ENCODE measurements at regions not wholly inside any gene's neighbourhood (a gene's known extent, or its start where the extent isn't known, plus 50 kb on each side); places are given as distances from the start of the nearest gene placed in this dataset.

GRCh38 chr7:156163747-156164146 is 351.5 kb upstream of the SHH start:
- TF ChIP-seq CTCF (IDR thresholded peaks at IDR 0.05 in 4 of 5, conservative IDR thresholded peaks at IDR 0.05 in 1 of 5) (no peak), POLR2A (IDR thresholded peaks at IDR 0.05) (no peak)

Measured in gastrocnemius medialis (tissue), 4 donors.